DMS 273 treated with DMSO at 0.1 percent for 48 hours (cell line): ENCODE measurements at regions not wholly inside any gene's neighbourhood (a gene's known extent, or its start where the extent isn't known, plus 50 kb on each side); places are given as distances from the start of the nearest gene placed in this dataset.
"Not testable (repeated sequence)": the region's sequence is repeated elsewhere in the genome, so short reads cannot be mapped to it uniquely, and the experiment has no call there.

Experiments used
- DNase-seq: peaks from one replicate; lab custom pipeline; 2025; lab: John Stamatoyannopoulos, UW

DNA sequence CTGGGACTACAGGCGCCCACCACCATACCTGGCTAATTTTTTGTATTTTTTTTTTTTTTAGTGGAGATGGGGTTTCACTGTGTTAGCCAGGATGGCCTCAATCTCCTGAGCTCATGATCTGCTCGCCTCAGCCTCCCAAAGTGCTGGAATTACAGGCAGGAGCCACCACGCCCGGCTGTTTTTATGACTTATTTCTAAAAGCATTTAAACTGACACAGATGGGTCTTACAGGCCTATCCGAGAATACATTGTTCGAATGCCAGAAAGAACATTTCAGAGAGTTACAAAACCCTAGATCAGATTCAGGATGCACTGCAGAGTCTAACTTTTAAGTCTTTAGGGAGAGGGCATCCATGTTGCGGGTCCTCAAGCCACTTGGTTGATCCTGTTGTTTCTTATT, 234.7 kb upstream of the MAF start:
- no peak for DNase-seq

DNA sequence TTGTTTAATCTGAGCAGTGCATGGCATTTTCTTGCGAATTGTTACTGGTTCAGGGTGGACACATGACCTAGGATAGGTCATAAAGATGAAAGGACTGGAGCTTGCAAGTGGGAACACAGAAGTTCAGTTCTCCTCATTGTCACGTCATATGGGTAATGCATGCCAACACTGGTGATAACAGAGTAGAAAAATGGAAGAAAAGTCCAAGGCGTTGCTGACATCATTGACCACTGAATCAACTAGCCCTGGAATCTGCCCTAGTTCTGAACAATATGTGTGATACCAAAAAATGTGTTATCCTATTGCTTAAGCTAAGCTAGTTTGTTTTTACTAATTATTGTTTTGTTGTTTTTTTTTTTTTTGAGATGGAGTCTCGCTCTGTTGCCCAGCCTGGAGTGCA, 234.2 kb upstream of the MAF start:
- DNase-seq: no peak

DNA sequence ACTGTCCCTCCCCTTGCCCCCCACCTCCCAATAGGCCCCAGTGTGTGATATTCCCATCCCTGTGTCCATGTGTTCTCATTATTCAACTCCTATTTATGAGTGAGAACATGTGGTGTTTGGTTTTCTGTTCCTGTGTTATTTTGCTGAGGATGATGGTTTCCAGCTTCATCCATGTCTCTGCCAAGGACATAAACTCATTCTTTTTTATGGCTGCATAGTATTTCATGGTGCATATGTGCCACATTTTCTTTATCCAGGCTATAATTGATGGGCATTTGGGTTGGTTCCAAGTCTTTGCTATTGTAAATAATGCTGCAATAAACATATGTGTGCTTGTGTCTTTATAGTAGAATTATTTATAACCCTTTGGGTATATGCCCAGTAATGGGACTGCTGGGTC, 233.5 kb upstream of the MAF start:
- not testable (repeated sequence) for DNase-seq

DNA sequence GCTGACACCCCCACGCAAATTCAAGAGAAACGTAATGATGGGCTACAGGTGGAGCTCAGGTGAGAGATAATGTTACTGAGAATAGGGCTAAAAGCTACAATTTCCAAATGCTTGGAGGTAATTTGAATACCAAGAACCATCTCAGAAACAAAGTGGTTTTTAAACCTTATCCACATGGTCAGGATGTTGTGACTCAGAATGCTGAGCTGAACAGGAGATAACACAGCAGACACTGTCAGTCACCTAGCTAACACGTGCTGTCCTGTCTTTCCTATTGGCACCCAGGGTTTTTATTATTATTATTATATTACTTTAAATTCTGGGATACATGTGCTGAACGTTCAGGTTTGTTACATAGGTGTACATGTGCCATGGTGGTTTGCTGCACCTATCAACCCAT, 233.0 kb upstream of the MAF start:
- DNase-seq: no peak

DNA sequence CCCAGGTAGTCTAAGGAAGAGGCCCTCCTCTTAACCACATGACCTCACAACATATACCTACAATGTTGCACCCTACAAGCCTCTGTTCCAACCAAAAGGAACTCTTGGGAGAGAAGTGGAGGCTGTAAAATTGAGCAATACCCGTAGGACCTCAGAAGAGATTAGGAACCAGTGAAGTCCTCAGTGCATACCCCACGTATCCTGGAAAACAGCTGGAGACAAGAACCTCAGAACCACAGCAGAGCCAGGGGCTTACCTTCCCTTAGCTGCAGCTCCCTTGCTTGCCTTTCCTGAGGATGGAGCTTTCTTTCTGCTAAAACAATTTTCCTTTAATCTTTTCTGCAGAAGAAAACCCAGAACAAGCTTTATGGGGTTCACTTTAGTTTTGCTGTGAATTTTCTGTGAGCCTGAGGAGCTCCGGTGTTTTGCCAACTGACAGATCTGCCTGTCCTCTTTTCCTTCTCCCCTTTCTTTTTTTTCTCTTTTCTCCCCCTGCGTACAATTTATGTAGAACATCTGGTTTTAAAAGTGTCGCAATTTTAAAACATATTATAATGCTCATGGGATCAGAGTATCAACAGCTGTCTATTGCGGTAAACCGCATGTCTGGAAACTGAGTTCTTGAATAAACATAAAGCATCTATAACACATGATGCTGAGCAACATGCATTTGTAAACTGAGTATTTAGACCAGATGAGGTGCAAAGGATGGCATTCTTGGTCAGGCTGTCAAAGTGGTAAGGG, 226.4 kb upstream of the MAF start:
- DNase-seq: no peak

DNA sequence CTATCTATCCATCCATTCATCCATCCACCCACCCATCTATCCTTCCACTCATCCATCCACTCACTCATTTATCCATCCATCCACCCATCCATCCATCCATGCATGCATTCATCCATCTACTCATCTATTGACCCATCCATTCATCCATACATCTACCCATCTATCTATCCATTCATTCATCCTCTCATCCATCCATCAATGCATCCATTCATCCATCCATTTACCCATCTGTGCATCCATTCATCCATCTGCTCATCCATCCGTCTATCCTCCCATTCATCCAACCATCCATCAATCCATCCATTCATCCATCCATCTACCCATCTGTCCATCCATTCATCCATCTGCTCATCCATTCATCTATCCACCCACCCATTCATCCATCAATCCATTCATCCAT, 224.5 kb upstream of the MAF start:
- DNase-seq: no peak

DNA sequence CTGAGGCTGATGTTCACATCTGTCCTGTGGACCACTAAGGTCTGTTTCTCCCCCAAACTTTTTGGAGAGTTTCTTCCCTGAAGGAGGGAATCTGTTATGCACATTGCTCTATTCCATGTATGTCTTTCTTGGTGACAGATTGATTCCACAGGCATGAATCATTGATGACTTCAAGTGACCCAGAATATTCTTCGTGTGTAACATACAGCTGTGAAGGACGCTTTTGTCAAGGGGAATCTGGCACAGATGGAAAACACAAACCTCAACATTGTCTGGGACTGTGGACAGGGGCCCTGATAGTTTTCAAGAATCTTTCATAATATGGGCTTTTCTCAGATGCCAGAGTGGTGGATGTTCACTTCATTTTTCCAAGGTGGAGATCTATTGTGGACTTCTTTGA, 223.1 kb upstream of the MAF start:
- DNase-seq: no peak

DNA sequence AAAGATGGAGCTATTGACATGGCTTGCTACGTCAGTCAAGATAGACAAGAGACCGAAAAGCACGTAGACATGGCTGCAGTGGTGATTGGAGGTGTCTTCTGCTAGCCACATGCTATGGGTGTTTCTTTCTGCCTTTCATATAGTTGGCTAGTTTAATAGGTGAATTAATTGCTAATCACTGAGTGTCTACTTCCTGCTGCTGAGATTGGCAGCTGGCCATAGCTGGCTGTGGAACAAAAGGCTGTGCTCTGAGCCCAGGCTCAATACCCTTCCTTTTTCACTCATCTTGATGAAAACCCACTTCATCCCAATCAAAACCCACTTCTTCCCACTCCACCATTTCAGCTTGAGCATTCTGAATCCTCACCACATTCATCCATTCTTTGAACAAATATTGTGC, 221.4 kb upstream of the MAF start:
- DNase-seq: no peak

DNA sequence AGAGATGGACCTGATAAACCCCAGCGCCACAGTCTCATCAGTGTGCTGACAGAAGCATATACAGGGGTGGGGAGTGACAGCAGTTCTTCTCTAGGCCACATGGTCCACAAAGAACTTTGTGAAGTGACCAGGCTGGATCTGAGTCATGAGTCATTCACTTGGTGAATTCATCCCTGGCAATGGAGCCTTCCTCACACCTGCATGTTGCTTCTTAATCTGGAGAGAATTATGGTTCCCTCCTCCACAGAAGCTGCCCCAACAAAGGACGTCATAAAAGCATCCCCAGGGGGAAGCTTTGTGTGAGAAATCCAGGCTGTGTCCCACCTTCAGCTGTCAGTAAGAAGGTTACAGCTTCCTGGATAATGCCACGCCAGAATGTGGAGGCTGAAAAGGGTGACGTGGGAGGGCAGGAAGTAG, 215.6 kb upstream of the MAF start:
- DNase-seq: no peak

DNA sequence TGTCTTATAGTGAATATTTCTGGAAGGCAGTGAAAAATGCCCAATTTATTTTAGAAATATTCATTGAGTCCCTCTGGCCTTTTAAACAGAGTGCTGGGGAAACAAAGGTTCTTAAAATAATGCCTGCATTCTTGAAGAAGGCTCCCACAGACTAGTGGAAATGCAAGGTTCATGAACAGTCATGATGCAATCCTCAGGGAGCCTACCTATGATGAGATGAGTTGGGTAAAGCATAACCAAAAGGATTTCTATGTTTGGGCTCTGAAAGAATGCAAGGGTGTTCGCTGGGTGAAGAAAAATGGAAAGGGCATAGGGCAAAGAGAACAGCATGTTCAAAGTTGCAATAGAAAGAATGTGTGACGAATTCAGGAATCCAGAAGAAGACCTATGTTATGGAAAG, 214.5 kb upstream of the MAF start:
- DNase-seq: no peak

DNA sequence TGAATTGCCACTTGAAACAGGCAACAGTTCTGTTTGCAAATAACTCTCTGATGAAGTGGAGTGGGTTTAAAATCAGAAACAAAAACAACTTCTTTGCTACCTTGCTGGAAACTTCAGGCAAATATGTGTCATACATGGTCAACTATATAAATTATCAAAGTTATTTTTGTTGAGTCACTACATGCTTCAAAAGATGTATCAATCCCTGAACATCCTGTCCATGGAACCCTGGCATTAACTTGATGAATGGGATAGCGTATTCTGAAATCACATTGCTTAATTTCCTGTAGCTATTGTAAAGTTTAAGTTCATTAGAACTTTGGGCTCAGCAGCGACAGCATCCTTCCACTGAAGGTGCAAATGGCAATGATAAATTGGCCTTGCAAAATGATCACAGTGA, 213.6 kb upstream of the MAF start:
- DNase-seq: no peak

DNA sequence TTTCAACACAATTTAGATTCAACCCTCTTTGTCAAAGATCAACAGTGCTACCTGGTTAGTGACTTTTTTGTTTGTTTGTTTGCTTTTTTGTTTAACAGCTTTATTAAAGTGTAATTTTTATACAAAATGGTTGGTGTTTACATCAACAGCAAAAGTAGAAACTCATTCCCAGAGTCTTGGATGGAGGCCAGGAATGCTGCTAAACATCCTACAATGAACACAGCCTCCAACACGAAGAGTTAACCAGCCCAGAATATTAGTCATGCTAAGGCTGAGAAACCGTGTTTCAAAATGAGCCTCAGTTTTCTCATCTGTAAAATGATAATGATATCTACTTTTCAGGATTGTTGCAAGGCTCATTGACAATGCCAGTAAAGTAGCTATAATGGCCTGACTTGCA, 211.0 kb upstream of the MAF start:
- DNase-seq: no peak

DNA sequence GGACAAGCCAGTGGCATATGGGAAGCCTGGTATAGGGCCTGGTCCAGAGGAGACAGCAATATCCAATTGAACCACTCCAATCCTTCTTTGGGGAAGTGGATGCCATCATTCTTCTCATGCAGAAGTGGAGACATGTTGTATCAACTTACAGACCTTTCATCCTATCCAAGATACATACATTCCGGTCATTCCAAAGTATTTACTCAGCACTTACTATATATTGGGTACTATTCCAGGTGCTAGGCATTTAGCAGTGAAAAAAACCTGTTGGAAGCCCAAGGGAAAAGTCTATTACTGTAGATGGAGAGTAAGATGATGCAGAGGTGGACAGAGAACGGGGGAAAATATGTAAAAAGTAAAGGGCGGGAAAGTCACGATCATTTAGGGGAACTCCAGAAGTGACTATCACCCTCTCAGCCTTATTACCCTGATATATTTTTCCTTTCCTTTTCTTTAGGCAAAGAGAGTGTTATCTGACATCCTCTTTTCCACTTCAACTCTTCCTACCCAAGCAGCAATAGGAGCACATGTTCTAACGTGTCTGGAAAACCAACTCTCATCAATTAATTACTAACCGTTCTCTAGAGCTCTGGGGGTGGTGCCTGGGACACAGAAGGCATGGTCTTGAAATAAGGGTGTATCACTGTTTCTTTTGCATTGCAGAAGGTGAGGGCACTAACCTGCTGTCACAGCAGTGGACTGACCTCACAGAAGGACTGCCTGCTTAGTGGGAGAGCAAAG, 210.1 kb upstream of the MAF start:
- no peak for DNase-seq

DNA sequence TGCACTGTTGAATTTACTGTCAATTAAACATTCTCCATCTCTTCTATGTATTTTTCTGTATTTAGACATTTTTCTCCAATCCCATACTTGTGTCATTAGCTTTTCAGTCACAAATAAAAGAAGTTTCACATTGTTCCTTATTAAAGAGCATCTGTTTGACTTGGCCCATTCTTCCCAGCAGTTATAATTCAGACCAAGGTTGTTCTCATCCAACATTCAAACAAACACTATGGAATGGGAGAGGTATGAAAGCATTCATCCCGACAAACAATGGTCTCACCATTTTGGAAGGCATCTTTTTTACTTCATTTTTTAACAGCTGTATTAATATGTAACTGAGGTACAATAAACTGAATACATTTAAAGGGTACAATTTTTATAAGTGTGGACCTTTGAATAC, 208.8 kb upstream of the MAF start:
- no peak for DNase-seq

DNA sequence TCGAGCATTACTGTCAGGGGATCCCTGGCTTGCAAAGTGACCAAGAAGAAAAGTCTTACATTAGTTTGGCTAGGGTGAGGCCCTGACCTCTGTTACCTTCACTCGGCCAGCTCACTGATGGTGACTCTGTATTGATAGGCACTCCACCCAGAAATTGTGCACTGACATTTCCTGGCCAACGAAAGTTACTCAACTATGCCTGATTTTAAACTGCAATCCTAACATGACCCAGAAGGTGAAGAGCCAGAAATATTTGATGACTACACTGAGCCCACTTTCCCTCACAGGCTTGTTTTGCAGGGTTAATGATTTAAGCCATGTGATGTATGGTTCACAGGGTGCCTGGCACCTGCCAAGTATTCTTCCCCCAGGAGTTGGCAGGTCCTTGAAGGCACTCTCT, 208.2 kb upstream of the MAF start:
- DNase-seq: no peak

DNA sequence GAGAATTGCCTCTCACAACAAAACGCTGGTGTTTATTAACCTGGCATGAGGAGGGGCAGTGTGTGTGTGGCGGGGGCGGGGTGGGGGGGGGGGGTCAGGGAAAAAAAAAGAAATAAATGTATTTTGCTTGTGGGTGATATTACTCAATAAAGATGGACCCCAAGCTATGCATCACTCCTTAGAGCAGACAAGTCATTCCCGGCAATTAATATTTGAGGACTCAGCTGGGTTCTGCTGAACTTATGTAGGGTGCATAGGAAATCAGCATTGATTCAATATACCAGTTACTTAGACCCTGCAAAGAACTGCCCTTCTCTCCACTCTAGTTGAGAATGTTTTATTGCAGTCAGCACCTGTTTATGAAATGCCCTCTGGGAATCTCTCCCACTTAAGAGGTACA, 206.2 kb upstream of the MAF start:
- DNase-seq: no peak

DNA sequence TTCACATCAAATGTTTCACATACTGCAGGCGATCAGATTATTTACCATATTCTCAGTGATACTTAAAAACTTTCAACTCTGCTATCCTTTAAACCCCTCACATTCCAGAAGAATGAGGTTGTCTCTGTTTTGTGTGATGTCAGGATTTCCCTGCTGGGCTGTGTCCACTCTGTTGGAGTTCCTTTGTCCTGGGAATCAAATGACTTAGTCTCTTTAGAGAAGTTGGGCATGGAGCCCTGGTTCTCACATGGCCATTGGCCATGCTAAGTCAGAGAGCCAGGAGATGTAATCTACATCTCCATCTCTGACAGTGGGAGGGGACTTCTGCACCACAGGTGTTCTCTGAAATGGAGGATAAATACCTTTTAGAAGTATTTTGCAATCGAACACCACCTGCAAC, 205.1 kb upstream of the MAF start:
- DNase-seq: no peak

DNA sequence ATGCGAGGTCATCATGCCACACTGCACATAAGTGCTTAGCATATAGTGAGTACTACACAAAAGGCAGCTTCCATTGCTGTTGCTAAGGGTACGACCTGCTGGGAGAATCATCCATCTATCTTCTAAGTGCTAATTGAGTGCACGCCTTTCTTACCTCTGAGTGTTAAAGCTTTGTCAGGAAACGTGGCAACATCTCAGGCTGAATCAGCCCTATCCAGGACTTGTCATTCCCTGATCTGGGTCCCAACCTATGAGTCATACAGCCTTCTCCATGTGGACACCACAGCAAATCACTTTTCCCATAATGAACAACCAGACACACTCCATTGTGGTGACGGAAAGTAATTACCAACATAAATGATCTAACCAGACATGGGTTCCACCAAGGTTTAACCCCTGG, 201.1 kb upstream of the MAF start:
- no peak for DNase-seq

DNA sequence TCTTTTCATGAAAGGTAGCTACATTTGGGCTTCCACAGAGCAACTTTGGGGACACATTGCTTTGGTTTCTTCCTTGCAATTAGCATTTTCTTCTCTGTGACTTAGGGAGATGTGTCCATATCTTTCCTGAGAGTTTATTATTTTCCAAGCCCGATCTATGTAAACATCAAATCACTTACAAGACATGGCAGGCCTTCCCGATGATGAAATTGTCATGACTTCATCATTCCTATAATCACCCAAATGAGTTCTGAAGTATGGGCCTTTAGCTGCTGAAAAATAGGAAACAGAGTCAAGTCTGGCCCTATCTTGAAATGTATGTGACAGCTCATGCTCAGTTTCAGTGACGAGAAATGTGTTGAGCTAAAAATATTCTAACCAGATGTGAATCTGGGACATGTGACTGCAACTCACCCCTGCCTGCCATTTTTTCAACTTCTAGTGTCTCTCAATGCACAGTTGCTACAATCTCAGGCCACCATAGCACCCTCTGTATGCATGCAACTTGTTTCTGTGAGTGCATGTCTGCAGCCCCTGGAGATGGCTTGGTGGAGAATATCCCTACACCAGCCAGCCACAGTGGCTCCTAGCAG, 199.6 kb upstream of the MAF start:
- no peak for DNase-seq

DNA sequence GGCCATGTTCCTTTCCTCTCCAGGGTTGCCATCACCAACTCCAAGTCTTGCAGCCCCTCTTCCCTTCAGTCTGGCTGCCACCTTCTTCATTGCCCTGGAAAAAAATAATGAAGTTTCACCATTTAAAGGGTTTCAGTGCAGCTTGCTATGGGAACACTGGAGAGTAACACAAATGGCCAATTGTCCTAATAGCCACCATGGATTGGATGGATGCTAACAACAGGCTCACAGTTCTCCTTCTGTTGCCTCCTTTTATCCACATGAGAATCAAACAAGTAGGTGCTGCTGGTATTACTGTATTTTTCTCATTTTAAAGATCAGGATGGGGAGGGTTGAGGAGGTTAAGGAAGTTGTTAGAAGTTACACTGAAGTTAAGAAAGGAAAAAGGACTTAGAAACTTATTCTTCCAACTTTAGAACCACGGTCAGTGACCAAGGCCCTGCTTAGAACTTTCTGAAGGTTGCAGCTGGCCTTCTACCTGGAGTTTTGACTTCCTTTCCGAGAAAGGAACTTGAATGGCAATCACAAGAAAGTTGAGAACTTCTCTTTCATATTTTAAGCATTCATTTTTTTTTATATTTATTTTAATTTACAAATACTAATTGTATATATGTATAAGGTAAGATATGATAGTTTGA, 198.0 kb upstream of the MAF start:
- DNase-seq: no peak

DNA sequence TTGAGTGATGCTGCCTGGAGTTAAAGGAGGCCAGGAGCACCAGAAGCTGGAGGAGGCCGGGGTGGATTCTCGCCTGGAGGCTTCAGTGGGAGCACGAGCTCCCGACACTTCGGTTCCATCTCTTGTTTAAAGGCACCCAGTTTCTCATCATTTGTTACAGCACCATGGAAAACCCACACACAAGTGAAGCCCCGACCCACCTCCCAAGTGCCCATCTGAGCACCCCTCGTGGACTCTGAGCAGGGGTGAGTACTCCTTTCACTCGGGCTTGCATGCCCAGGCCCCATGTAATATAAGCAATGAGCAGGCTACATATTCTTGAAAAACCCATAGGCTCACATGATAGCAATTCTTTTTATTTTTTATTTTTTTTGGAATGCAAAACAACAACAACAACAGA, 196.9 kb upstream of the MAF start:
- DNase-seq: no peak

DNA sequence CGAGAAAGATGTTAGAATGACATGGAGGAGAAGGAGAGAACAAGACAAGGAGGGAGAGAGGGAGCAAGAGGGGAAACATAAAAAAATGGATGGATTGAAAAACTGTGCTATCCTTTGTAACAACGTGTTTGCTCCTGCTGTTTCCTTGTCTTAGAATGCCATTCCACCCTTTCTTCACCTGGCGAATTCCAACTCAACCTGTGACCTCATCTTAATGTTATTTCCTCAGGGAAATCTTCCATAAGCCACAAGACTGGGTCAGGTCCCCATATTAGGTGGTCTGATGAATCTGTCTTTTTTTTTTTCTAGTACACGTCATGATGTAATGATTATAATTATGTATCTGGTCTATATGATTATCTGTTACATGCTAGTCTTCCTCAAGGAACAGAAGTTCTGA, 195.0 kb upstream of the MAF start:
- DNase-seq: no peak

DNA sequence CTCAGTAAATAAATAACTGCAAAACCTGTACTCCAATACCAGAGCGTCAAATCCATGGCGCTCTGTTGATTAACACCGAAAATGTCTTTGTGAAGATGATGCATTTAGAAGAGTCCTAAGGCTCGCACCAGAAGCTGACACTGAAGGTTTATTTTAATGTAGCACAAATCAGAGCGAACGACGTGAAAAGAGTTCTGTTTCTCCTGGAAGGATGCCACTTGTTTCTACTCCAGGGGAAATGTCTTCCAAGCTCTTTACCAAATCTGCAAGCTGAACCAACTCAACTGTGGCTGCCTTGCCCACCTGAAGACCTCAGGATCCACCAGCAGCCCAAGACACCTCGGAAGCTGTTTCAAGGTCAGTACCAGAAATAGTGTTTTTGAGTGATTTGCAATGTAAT, 194.4 kb upstream of the MAF start:
- DNase-seq: no peak
